Sigmoid colon (tissue), 4 donors: ENCODE measurements at regions not wholly inside any gene's neighbourhood (a gene's known extent, or its start where the extent isn't known, plus 50 kb on each side); places are given as distances from the start of the nearest gene placed in this dataset.

ENCODE experiments used
- CTCF ChIP-seq, 4 experiments: fragments of 450-650 bp in 3 of 4; fragments of 200-600 bp in 1 of 4; IDR thresholded peaks; one replicate each; pipeline ENCODE4 v1.5.1; 2016 to 2019; ENCODE audit warnings: antibody characterized with exemption in 4 of 4, mild to moderate bottlenecking in 3 of 4, moderate library complexity in 2 of 4
- POLR2A ChIP-seq, 2 donors: fragments of 450-650 bp; IDR thresholded peaks; one replicate each; pipeline ENCODE4 v1.6.1; 2016; ENCODE audit warnings: antibody characterized with exemption in 2 of 2, mild to moderate bottlenecking in 2 of 2, moderate library complexity in 2 of 2
- POLR2AphosphoS5 ChIP-seq, 4 donors: sonication (generic); formaldehyde crosslinking; IDR thresholded peaks; one replicate each; pipeline ENCODE4 v1.6.1; 2017; ENCODE audit warnings: antibody characterized with exemption in 4 of 4

GRCh38 chr11:43234881-43235280, 76.9 kb upstream of the API5 start:
- TF ChIP-seq POLR2A (IDR thresholded peaks at IDR 0.05): no peak
- no peak for TF ChIP-seq CTCF (IDR thresholded peaks at IDR 0.05)
- no peak for TF ChIP-seq POLR2AphosphoS5 (IDR thresholded peaks at IDR 0.05)
